Neutrophil (primary cell): ENCODE measurements at regions not wholly inside any gene's neighbourhood (a gene's known extent, or its start where the extent isn't known, plus 50 kb on each side); places are given as distances from the start of the nearest gene placed in this dataset.
"Not testable (repeated sequence)": the region's sequence is repeated elsewhere in the genome, so short reads cannot be mapped to it uniquely, and the experiment has no call there.

Experiments used
- H3K27ac ChIP-seq: fragments of 200-600 bp; sonication (generic); 2 replicates; pipeline ENCODE4 v1.5.1; 2016; ENCODE audit warnings: mild to moderate bottlenecking, moderate library complexity
- H3K27me3 ChIP-seq: fragments of 200-600 bp; sonication (generic); 2 replicates; pipeline ENCODE4 v1.6.0; 2016; ENCODE audit warnings: mild to moderate bottlenecking
- H3K36me3 ChIP-seq: fragments of 200-600 bp; sonication (generic); 2 replicates; pipeline ENCODE4 v1.5.1; 2017
- H3K4me1 ChIP-seq, 2 experiments: fragments of 200-600 bp in 1 of 2; sonication (generic) in 1 of 2; 1 replicate in 1 of 2; 2 replicates in 1 of 2; pipeline versions ENCODE4 v1.5.1 to v1.6.1; 2013 to 2016; ENCODE audit warnings: low read depth in 1 of 2, low read length in 1 of 2, mild to moderate bottlenecking in 1 of 2, moderate library complexity in 1 of 2; ENCODE audit not compliant: control insufficient read depth in 1 of 2, insufficient read depth in 1 of 2
- H3K4me3 ChIP-seq, 2 experiments: fragments of 200-600 bp in 1 of 2; sonication (generic) in 1 of 2; 1 replicate in 1 of 2; 2 replicates in 1 of 2; pipeline ENCODE4 v1.5.1; 2013 to 2016; ENCODE audit warnings: low read depth in 1 of 2, low read length in 1 of 2, mild to moderate bottlenecking in 1 of 2, moderate library complexity in 1 of 2
- H3K9me3 ChIP-seq: fragments of 200-600 bp; sonication (generic); 2 replicates; pipeline ENCODE4 v1.5.1; 2016
- TF ChIP-seq, protein P1 (sequence below): fragments of 200-600 bp; sonication (generic); IDR thresholded peaks from 2 replicates; pipeline ENCODE4 v1.5.1; 2016; ENCODE audit warnings: antibody characterized with exemption

- Histone ChIP-seq H3K27me3 (no peaks in the 10 kb centered on the region), H3K4me1 (no peaks in the 10 kb centered on the region), H3K9me3 (no peaks in the 10 kb centered on the region), H3K27ac (no peak overlapping the region), H3K36me3 (no peaks in the 10 kb centered on the region), H3K4me3 (no peak overlapping the region)
- TF ChIP-seq, protein P1, sequence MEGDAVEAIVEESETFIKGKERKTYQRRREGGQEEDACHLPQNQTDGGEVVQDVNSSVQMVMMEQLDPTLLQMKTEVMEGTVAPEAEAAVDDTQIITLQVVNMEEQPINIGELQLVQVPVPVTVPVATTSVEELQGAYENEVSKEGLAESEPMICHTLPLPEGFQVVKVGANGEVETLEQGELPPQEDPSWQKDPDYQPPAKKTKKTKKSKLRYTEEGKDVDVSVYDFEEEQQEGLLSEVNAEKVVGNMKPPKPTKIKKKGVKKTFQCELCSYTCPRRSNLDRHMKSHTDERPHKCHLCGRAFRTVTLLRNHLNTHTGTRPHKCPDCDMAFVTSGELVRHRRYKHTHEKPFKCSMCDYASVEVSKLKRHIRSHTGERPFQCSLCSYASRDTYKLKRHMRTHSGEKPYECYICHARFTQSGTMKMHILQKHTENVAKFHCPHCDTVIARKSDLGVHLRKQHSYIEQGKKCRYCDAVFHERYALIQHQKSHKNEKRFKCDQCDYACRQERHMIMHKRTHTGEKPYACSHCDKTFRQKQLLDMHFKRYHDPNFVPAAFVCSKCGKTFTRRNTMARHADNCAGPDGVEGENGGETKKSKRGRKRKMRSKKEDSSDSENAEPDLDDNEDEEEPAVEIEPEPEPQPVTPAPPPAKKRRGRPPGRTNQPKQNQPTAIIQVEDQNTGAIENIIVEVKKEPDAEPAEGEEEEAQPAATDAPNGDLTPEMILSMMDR: no peak
Observed at GRCh38 chr6:150753371-150754064, 112.0 kb upstream of the MTHFD1L start.

DNA sequence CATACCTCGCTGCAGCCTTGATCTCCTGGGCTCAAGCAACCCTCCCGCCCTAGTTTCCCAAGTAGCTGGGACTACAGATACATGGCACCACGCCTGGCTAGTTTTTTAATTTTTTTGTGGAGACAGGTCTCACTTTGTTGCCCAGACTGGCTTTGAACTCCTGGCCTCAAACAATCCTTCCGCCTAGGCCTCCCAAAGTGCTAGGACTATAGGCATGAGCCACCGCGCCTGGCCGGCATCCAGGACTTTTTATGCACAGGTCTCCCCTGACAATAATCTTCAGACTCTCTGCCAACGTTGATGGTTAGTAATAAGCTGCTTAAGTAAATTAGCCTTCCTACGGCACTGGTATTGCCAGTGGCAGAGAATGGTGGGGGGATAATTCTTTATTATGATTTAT lies 110.5 kb upstream of the MTHFD1L start:
- Histone ChIP-seq H3K9me3 (no peaks in the 10 kb centered on the region), H3K36me3 (no peaks in the 10 kb centered on the region), H3K27ac (no peak overlapping the region), H3K27me3 (no peaks in the 10 kb centered on the region), H3K4me3 (no peak overlapping the region), H3K4me1 (no peaks in the 10 kb centered on the region)
- TF ChIP-seq, protein P1: no peak

- Histone ChIP-seq H3K36me3 (no peaks in the 10 kb centered on the region), H3K4me3 (no peak overlapping the region), H3K4me1 (no peaks in the 10 kb centered on the region), H3K9me3 (no peaks in the 10 kb centered on the region), H3K27me3 (no peaks in the 10 kb centered on the region), H3K27ac (no peak overlapping the region)
- TF ChIP-seq, protein P1: no peak
Observed at GRCh38 chr6:150755524-150755923, 110.0 kb upstream of the MTHFD1L start.

GRCh38 chr6:150756173-150756572 lies 109.3 kb upstream of the MTHFD1L start:
- Histone ChIP-seq H3K4me3 (no peak overlapping the region), H3K27me3 (no peaks in the 10 kb centered on the region), H3K9me3 (no peaks in the 10 kb centered on the region), H3K36me3 (no peaks in the 10 kb centered on the region), H3K27ac (no peak overlapping the region), H3K4me1 (no peaks in the 10 kb centered on the region)
- TF ChIP-seq, protein P1: no peak

DNA sequence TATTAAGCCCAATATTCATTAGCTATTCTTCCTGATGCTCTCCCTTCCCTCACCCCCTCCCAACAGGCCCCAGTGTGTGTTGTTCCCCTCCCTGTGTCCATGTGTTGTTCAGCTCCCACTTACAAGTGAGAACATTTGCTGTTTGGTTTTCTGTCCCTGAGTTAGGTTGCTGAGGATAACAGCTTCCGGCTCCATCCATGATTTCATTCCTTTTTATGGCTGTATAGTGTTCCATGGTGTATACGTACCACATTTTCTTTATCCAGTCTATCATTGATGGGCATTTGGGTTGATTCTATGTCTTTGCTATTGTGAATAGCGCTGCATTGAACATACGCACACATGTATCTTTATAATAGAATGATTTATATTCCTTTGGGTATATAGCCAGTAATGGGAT lies 107.7 kb upstream of the MTHFD1L start:
- not testable (repeated sequence) for H3K4me1 ChIP-seq, H3K27ac ChIP-seq, H3K36me3 ChIP-seq, H3K9me3 ChIP-seq, H3K4me3 ChIP-seq, H3K27me3 ChIP-seq

- no peak overlapping the region for H3K27ac ChIP-seq
- no peak overlapping the region for H3K4me3 ChIP-seq
- no peaks in the 10 kb centered on the region for H3K9me3 ChIP-seq
- no peaks in the 10 kb centered on the region for H3K4me1 ChIP-seq
- TF ChIP-seq, protein P1: no peak
- H3K27me3 ChIP-seq: no peaks in the 10 kb centered on the region
- no peaks in the 10 kb centered on the region for H3K36me3 ChIP-seq
Observed at GRCh38 chr6:150759483-150759882, 106.0 kb upstream of the MTHFD1L start.
